ENCODE measurements at regions not wholly inside any gene's neighbourhood (a gene's known extent, or its start where the extent isn't known, plus 50 kb on each side); places are given as distances from the start of the nearest gene placed in this dataset.

- H3F3A ChIP-seq (ENCODE audit: insufficient read depth, low read depth) = no peaks in the 10 kb centered on the region
- H3K4me3 ChIP-seq = no peak overlapping the region
- no peak overlapping the region for H2AFZ ChIP-seq
- no peak overlapping the region for H3K4me2 ChIP-seq
- H3K36me3 ChIP-seq (ENCODE audit: low read depth) = no peaks in the 10 kb centered on the region
- BruUV-seq (replicated peaks) = no TSS peak
- no peak for TF ChIP-seq CTCF (conservative IDR thresholded peaks at IDR 0.05)
- TF ChIP-seq EZH2 (IDR thresholded peaks at IDR 0.05; ENCODE audit: low read depth) = no peak
- H3K79me2 ChIP-seq (ENCODE audit: low read depth) = no peaks in the 10 kb centered on the region
- CTCF ChIA-PET = no interaction called here
- intact Hi-C loops (cut with micrococcal nuclease; ENCODE audit: unreplicated experiment) = no loop called here
- H4K20me1 ChIP-seq (ENCODE audit: insufficient read depth) = no peaks in the 10 kb centered on the region
- no peak overlapping the region for H3K27ac ChIP-seq
- no peaks in the 10 kb centered on the region for H3K27me3 ChIP-seq (ENCODE audit: insufficient read depth, low read depth)
- POLR2A ChIA-PET (ENCODE audit: unreplicated experiment) = no interaction called here
- no peaks in the 10 kb centered on the region for H3K4me1 ChIP-seq (replicated peaks; ENCODE audit: insufficient read depth)
- H3K9me2 ChIP-seq (ENCODE audit: insufficient read depth) = no peaks in the 10 kb centered on the region
- DNase-seq = no peak
- no peaks in the 10 kb centered on the region for H3K9me3 ChIP-seq (ENCODE audit: insufficient read depth, low read depth)
Measured at GRCh38 chr4:20078644-20079043, 173.1 kb upstream of the SLIT2 start.

GRCh38 chr4:20075248-20075871, 176.3 kb upstream of the SLIT2 start:
- Histone ChIP-seq H3K9me3 (ENCODE audit: insufficient read depth, low read depth) (no peaks in the 10 kb centered on the region), H3F3A (ENCODE audit: insufficient read depth, low read depth) (no peaks in the 10 kb centered on the region), H3K4me3 (no peak overlapping the region), H3K36me3 (ENCODE audit: low read depth) (no peaks in the 10 kb centered on the region), H3K4me2 (no peak overlapping the region), H4K20me1 (ENCODE audit: insufficient read depth) (no peaks in the 10 kb centered on the region), H3K9me2 (ENCODE audit: insufficient read depth) (no peaks in the 10 kb centered on the region; the same call in 1 of the 2 replicates), H3K4me1 (replicated peaks; ENCODE audit: insufficient read depth) (no peaks in the 10 kb centered on the region), H3K27ac (no peak overlapping the region), H3K79me2 (ENCODE audit: low read depth) (no peaks in the 10 kb centered on the region), H3K27me3 (ENCODE audit: insufficient read depth, low read depth) (no peaks in the 10 kb centered on the region), H2AFZ (no peak overlapping the region)
- no TSS peak for BruUV-seq (replicated peaks)
- POLR2A ChIA-PET (ENCODE audit: unreplicated experiment) = no interaction called here
- no peak for DNase-seq
- intact Hi-C loops (cut with micrococcal nuclease; ENCODE audit: unreplicated experiment) = no loop called here
- CTCF ChIA-PET = interaction anchor here (0.6 kb wide), 1 partner anchor 350 kb away, joined by 7 read pairs; no protein-coding TSS in a partner anchor
- TF ChIP-seq EZH2 (IDR thresholded peaks at IDR 0.05; ENCODE audit: low read depth) (no peak), CTCF (conservative IDR thresholded peaks at IDR 0.05) (no peak)

GRCh38 chr4:20074450-20074849, 177.3 kb upstream of the SLIT2 start:
- CTCF ChIA-PET = interaction anchor here (0.6 kb wide), 1 partner anchor 349 kb away, joined by 7 read pairs; no protein-coding TSS in a partner anchor

More at GRCh38 chr4:20074450-20074849, 177.3 kb upstream of the SLIT2 start:
- no peak overlapping the region for H3K4me2 ChIP-seq
- no peaks in the 10 kb centered on the region for H3K79me2 ChIP-seq (ENCODE audit: low read depth)
- no peak for TF ChIP-seq CTCF (conservative IDR thresholded peaks at IDR 0.05)
- TF ChIP-seq EZH2 (IDR thresholded peaks at IDR 0.05; ENCODE audit: low read depth) = no peak
- no peaks in the 10 kb centered on the region for H3K4me1 ChIP-seq (replicated peaks; ENCODE audit: insufficient read depth)
- BruUV-seq (replicated peaks) = no TSS peak
- H3K4me3 ChIP-seq = no peak overlapping the region
- no peak overlapping the region for H3K27ac ChIP-seq
- no peak for DNase-seq
- H3K36me3 ChIP-seq (ENCODE audit: low read depth) = no peaks in the 10 kb centered on the region
- H3F3A ChIP-seq (ENCODE audit: insufficient read depth, low read depth) = no peaks in the 10 kb centered on the region
- no peaks in the 10 kb centered on the region; the same call in 1 of the 2 replicates for H3K9me2 ChIP-seq (ENCODE audit: insufficient read depth)
- no peaks in the 10 kb centered on the region for H3K27me3 ChIP-seq (ENCODE audit: insufficient read depth, low read depth)
- no peaks in the 10 kb centered on the region for H3K9me3 ChIP-seq (ENCODE audit: insufficient read depth, low read depth)
- no peak overlapping the region for H2AFZ ChIP-seq
- no peaks in the 10 kb centered on the region for H4K20me1 ChIP-seq (ENCODE audit: insufficient read depth)
- POLR2A ChIA-PET (ENCODE audit: unreplicated experiment) = no interaction called here
- intact Hi-C loops (cut with micrococcal nuclease; ENCODE audit: unreplicated experiment) = no loop called here

Data from PC-9 (cell line).